K562 (cell line): ENCODE measurements at regions not wholly inside any gene's neighbourhood (a gene's known extent, or its start where the extent isn't known, plus 50 kb on each side); places are given as distances from the start of the nearest gene placed in this dataset.

ENCODE experiments used
- ATAC-seq: fragments of 200-7000 bp; cut with Tn5 transposase; 3 replicates; pipeline ENCODE4 v1.9.1; 2020; ENCODE audit warnings: moderate library complexity
- BruUV-seq: library from RNA; stranded (reverse); fragments of 400-500 nt; replicated peaks from 2 replicates; lab custom pipeline; 2021; lab: Mats Ljungman, UMichigan
- CTCF ChIA-PET: fragments of 300-600 bp; formaldehyde crosslinking; extraction: SDS; loops from one replicate; lab custom pipeline; 2021; ENCODE audit warnings: low intra/inter-chr PET ratio; lab: Yijun Ruan, JAX
- POLR2A ChIA-PET: fragments of 300-600, 350-650 bp; sonication (Branson Sonifier 250); formaldehyde crosslinking; extraction: SDS; loops from one replicate; lab custom pipeline; 2021; ENCODE audit warnings: antibody characterized with exemption, inconsistent platforms; lab: Yijun Ruan, JAX
- DNase-seq, 4 experiments: peaks; one replicate each; pipeline versions ENCODE4 v3.0.0 to v3.0.0-alpha.2; 2011 to 2018; ENCODE audit warnings: low spot score in 3 of 4, mixed read lengths in 3 of 4; ENCODE audit errors: extremely low read depth in 1 of 4
- FAIRE-seq: peaks from 2 replicates; lab custom pipeline; 2011; peaks lifted over from hg19 to GRCh38; lab: Jason Lieb, UNC
- H2AFZ ChIP-seq: 2 replicates; pipeline ENCODE4 v1.6.0; 2011; ENCODE audit warnings: low read depth, low read length, control low read depth, inconsistent platforms
- H3K27ac ChIP-seq: fragments of 200-600 bp; 3 replicates; pipeline ENCODE4 v1.8.0; 2011; ENCODE audit warnings: low read depth, mild to moderate bottlenecking, control low read depth, inconsistent platforms, low read length, moderate library complexity, mixed read lengths; ENCODE audit errors: extremely low read depth
- H3K27me3 ChIP-seq, 2 experiments: fragments of 300-600 bp in 1 of 2; 2 replicates in 1 of 2; 3 replicates in 1 of 2; pipeline versions ENCODE4 v1.6.0 to v1.8.0; 2011; ENCODE audit warnings: inconsistent platforms in 2 of 2, low read length in 2 of 2, mild to moderate bottlenecking in 1 of 2, mixed read lengths in 1 of 2, moderate library complexity in 1 of 2; ENCODE audit not compliant: control insufficient read depth in 2 of 2, insufficient read depth in 2 of 2
- H3K36me3 ChIP-seq: fragments of 300-600 bp; 3 replicates; pipeline ENCODE4 v1.8.0; 2011; ENCODE audit warnings: mild to moderate bottlenecking, low read length, inconsistent platforms; ENCODE audit not compliant: control insufficient read depth, insufficient read depth
- H3K4me1 ChIP-seq, 2 experiments: fragments of 200-600 bp in 1 of 2; replicated peaks in 1 of 2; 2 replicates in 1 of 2; 3 replicates in 1 of 2; pipeline versions ENCODE4 v1.5.1 to v1.8.0; 2011; ENCODE audit warnings: inconsistent platforms in 2 of 2, low read length in 2 of 2, mild to moderate bottlenecking in 1 of 2, mixed read lengths in 1 of 2, moderate library complexity in 1 of 2; ENCODE audit not compliant: control insufficient read depth in 2 of 2, insufficient read depth in 2 of 2
- H3K4me2 ChIP-seq: 2 replicates; pipeline ENCODE4 v1.6.1; 2011; ENCODE audit warnings: low read length, control low read depth, inconsistent platforms, mixed read lengths; ENCODE audit not compliant: insufficient read depth
- H3K4me3 ChIP-seq: fragments of 200-600 bp; sonication (generic), shearing (Covaris generic); 2 replicates; pipeline ENCODE4 v1.5.1; 2016; ENCODE audit warnings: control low read depth, inconsistent platforms
- H3K79me2 ChIP-seq: fragments of 200-600 bp; 3 replicates; pipeline ENCODE4 v1.8.0; 2011; ENCODE audit warnings: low read length, inconsistent platforms; ENCODE audit not compliant: control insufficient read depth, insufficient read depth
- H3K9ac ChIP-seq, 2 experiments: 2 replicates each; pipeline versions ENCODE4 v1.6.0 to v1.6.1; 2011; ENCODE audit warnings: low read depth in 2 of 2, low read length in 2 of 2, control low read depth in 1 of 2, inconsistent platforms in 1 of 2, mild to moderate bottlenecking in 1 of 2, mixed read lengths in 1 of 2; ENCODE audit not compliant: insufficient read depth in 1 of 2
- H3K9me1 ChIP-seq: one replicate; pipeline ENCODE4 v1.6.0; 2011; ENCODE audit warnings: inconsistent platforms, mild to moderate bottlenecking, low read length, moderate library complexity; ENCODE audit not compliant: control insufficient read depth, insufficient read depth
- H3K9me3 ChIP-seq: replicated peaks from 2 replicates; pipeline ENCODE4 v1.5.1; 2011; ENCODE audit warnings: low read depth, low read length, inconsistent platforms; ENCODE audit not compliant: control insufficient read depth, insufficient read depth
- H4K20me1 ChIP-seq: replicated peaks from 2 replicates; pipeline ENCODE4 v1.6.1; 2011; ENCODE audit warnings: low read length, inconsistent platforms, mixed read lengths; ENCODE audit not compliant: control insufficient read depth, insufficient read depth
- BDP1 ChIP-seq: IDR thresholded peaks from 3 replicates; pipeline ENCODE4 v1.6.1; 2011; ENCODE audit not compliant: insufficient read length, insufficient read depth
- CHD4 ChIP-seq: fragments of 200-600 bp; sonication (generic); IDR thresholded peaks from 3 replicates; pipeline ENCODE4 v1.6.1; 2012; ENCODE audit warnings: low read depth, mild to moderate bottlenecking, mixed read lengths, low read length, inconsistent platforms; ENCODE audit not compliant: insufficient read depth, insufficient replicate concordance, poor library complexity, severe bottlenecking
- COPS2 ChIP-seq: fragments of 450-650 bp; conservative IDR thresholded peaks from 2 replicates; pipeline ENCODE4 v1.6.1; 2016; ENCODE audit warnings: mild to moderate bottlenecking, moderate library complexity
- CTBP1 ChIP-seq: fragments of 450-650 bp; IDR thresholded peaks from 2 replicates; pipeline ENCODE4 v1.6.1; 2016; ENCODE audit warnings: borderline replicate concordance
- GABPB1 ChIP-seq: sonication (generic); formaldehyde crosslinking; IDR thresholded peaks from 2 replicates; pipeline ENCODE4 v1.8.0; 2022; ENCODE audit warnings: mild to moderate bottlenecking, missing genetic modification reagents
- GATAD2A ChIP-seq: fragments of 450-650 bp; IDR thresholded peaks from 2 replicates; pipeline ENCODE4 v1.6.1; 2017
- GTF2F1 ChIP-seq: IDR thresholded peaks from 2 replicates; pipeline ENCODE4 v1.6.1; 2011; ENCODE audit warnings: low read depth, low read length, improper control_type of control experiment
- IRF9 ChIP-seq: fragments of 450-650 bp; IDR thresholded peaks from 2 replicates; pipeline ENCODE4 v1.6.1; 2016; ENCODE audit warnings: missing biosample characterization, missing genetic modification characterization
- NCOA2 ChIP-seq, 2 experiments: fragments of 450-650 bp; IDR thresholded peaks; 2 replicates each; pipeline ENCODE4 v1.6.1; 2018; ENCODE audit warnings: mild to moderate bottlenecking in 2 of 2, moderate library complexity in 1 of 2; ENCODE audit not compliant: partially characterized antibody in 2 of 2
- PCBP2 ChIP-seq: fragments of 200-400 bp; formaldehyde crosslinking; IDR thresholded peaks from 2 replicates; pipeline ENCODE4 v1.6.1; 2018; ENCODE audit warnings: low read length, low read depth, mild to moderate bottlenecking, moderate library complexity; ENCODE audit not compliant: poor library complexity, severe bottlenecking
- RAD51 ChIP-seq: fragments of 450-650 bp; IDR thresholded peaks from 2 replicates; pipeline ENCODE4 v1.7.1; 2016; ENCODE audit warnings: low read depth, mild to moderate bottlenecking, borderline replicate concordance
- SIRT6 ChIP-seq: IDR thresholded peaks from one replicate; pipeline ENCODE4 v1.6.1; 2012; ENCODE audit warnings: low read depth, mild to moderate bottlenecking, control low read depth, inconsistent platforms, low read length, moderate library complexity
- TFE3 ChIP-seq: fragments of 450-650 bp; formaldehyde crosslinking; IDR thresholded peaks from 2 replicates; pipeline ENCODE4 v1.4.0; 2020; ENCODE audit warnings: mild to moderate bottlenecking, mixed read lengths
- ZNF12 ChIP-seq: sonication (generic); formaldehyde crosslinking; IDR thresholded peaks from 2 replicates; pipeline ENCODE4 v1.4.0; 2020; ENCODE audit warnings: mild to moderate bottlenecking, missing genetic modification reagents
- ZNF274 ChIP-seq: IDR thresholded peaks from 2 replicates; pipeline ENCODE4 v1.6.1; 2011; ENCODE audit warnings: low read depth, mild to moderate bottlenecking, low read length, moderate library complexity, borderline replicate concordance
- WGBS: fragments of 100-300 bp; shearing (Covaris generic); methylation state at CpG from one replicate; pipeline ENCODE4 v1.1.6; 2016; ENCODE audit warnings: low coverage, mixed read lengths; ENCODE audit not compliant: insufficient coverage; ENCODE audit errors: missing lambda C conversion rate; 5-methylcytosine and 5-hydroxymethylcytosine counted together
- in situ Hi-C: fragments of 300-500 bp; cut with MboI; formaldehyde crosslinking; loops from 4 replicates; pipeline ENCODE4 v1.15.0; 2018; ENCODE audit warnings: inconsistent platforms, mixed read lengths
- intact Hi-C: fragments of 100-400 bp; cut with micrococcal nuclease; formaldehyde crosslinking; loops from 2 replicates; pipeline ENCODE4 v1.14.2; 2022

- H3K4me3 ChIP-seq = no peak overlapping the region
- WGBS = 7% methylated on average over 4 of the region's 4 CpGs
- no peaks in the 10 kb centered on the region for H4K20me1 ChIP-seq
- peak overlapping the region; percentile 80 for H2AFZ ChIP-seq
- no peak for ATAC-seq
- H3K36me3 ChIP-seq = no peaks in the 10 kb centered on the region
- H3K27ac ChIP-seq = no peak overlapping the region
- POLR2A ChIA-PET = interaction anchor here (0.7 to 1.9 kb wide), 2 partner anchors 9 to 10 kb away, joined by 3 to 10 read pairs; no protein-coding TSS in a partner anchor
- no peaks in the 10 kb centered on the region; the same call in 1 of the 2 replicates for H3K9me3 ChIP-seq
- H3K9me1 ChIP-seq = no peaks in the 10 kb centered on the region
- no TSS peak for BruUV-seq
- CTCF ChIA-PET = no interaction called here
- H3K27me3 ChIP-seq = no peaks in the 10 kb centered on the region
- no peak for DNase-seq
- intact Hi-C loops = no loop called here
- peaks cover 7 to 13% of the 10 kb centered on the region in 2 experiments; a peak in 4 of 5 replicates for H3K4me1 ChIP-seq
- no peak overlapping the region for H3K4me2 ChIP-seq
- H3K79me2 ChIP-seq = no peaks in the 10 kb centered on the region
- H3K9ac ChIP-seq = no peak overlapping the region
- FAIRE-seq = no peak
- TF ChIP-seq PCBP2 (no peak), GABPB1 (CRISPR knock-in tag) (no peak), GTF2F1 (no peak), COPS2 (no peak), TFE3 (peak; percentile 88), SIRT6 (no peak), IRF9 (tag) (no peak), CTBP1 (no peak), RAD51 (peak; percentile 48; the same call in 1 of the 2 replicates), ZNF274 (no peak), NCOA2 (IDR thresholded peaks at IDR 0.05; ENCODE audit: partially characterized antibody in 2 of 2) (no peak), CHD4 (no peak), ZNF12 (CRISPR knock-in tag) (no peak), GATAD2A (no peak), BDP1 (no peak)
- in situ Hi-C loops = no loop called here
Observed at GRCh38 chr6:22035690-22036089, 261.1 kb downstream of the PRL start.
